Trophoblast cell (in vitro differentiated cells and primary cell): ENCODE measurements at regions not wholly inside any gene's neighbourhood (a gene's known extent, or its start where the extent isn't known, plus 50 kb on each side); places are given as distances from the start of the nearest gene placed in this dataset.

ENCODE experiments used
- DNase-seq, 2 donors: peaks; one replicate each; pipeline ENCODE4 v3.0.0-alpha.2; 2016
- H2AFZ ChIP-seq: 2 replicates; pipeline ENCODE4 v1.6.1; 2013; ENCODE audit warnings: low read length, moderate library complexity, mild to moderate bottlenecking; ENCODE audit not compliant: insufficient read depth, poor library complexity
- H2AK5ac ChIP-seq: 2 replicates; pipeline ENCODE4 v1.6.1; 2013; ENCODE audit warnings: mild to moderate bottlenecking, low read length
- H2BK120ac ChIP-seq: 2 replicates; pipeline ENCODE4 v1.6.1; 2013; ENCODE audit warnings: low read length, mild to moderate bottlenecking, moderate library complexity; ENCODE audit not compliant: insufficient read depth, poor library complexity
- H2BK12ac ChIP-seq: 2 replicates; pipeline ENCODE4 v1.6.1; 2013; ENCODE audit warnings: mild to moderate bottlenecking, low read length, moderate library complexity
- H2BK5ac ChIP-seq: 2 replicates; pipeline ENCODE4 v1.6.1; 2013; ENCODE audit warnings: low read length, low read depth, moderate library complexity, mild to moderate bottlenecking; ENCODE audit not compliant: poor library complexity
- H3K14ac ChIP-seq: 2 replicates; pipeline ENCODE4 v1.6.1; 2013; ENCODE audit warnings: mild to moderate bottlenecking, low read length
- H3K18ac ChIP-seq: 2 replicates; pipeline ENCODE4 v1.6.1; 2013; ENCODE audit warnings: mild to moderate bottlenecking, low read length
- H3K23ac ChIP-seq: 2 replicates; pipeline ENCODE4 v1.6.1; 2013; ENCODE audit warnings: low read length
- H3K27ac ChIP-seq: 2 replicates; pipeline ENCODE4 v1.5.1; 2013; ENCODE audit warnings: low read depth, mild to moderate bottlenecking, inconsistent platforms, low read length, moderate library complexity
- H3K27me3 ChIP-seq: 2 replicates; pipeline ENCODE4 v1.6.1; 2013; ENCODE audit warnings: inconsistent platforms, mild to moderate bottlenecking, low read length, moderate library complexity; ENCODE audit not compliant: insufficient read depth
- H3K36me3 ChIP-seq, 2 experiments: 1 replicate in 1 of 2; 2 replicates in 1 of 2; pipeline ENCODE4 v1.6.1; 2013; ENCODE audit warnings: low read length in 2 of 2, mild to moderate bottlenecking in 2 of 2, moderate library complexity in 1 of 2; ENCODE audit not compliant: insufficient read depth in 2 of 2, control insufficient read depth in 1 of 2
- H3K4ac ChIP-seq: 2 replicates; pipeline ENCODE4 v1.6.1; 2013; ENCODE audit warnings: low read depth, mild to moderate bottlenecking, low read length, moderate library complexity
- H3K4me1 ChIP-seq, 2 experiments: 1 replicate in 1 of 2; 2 replicates in 1 of 2; pipeline ENCODE4 v1.6.1; 2013; ENCODE audit warnings: low read length in 2 of 2, mild to moderate bottlenecking in 2 of 2, moderate library complexity in 1 of 2; ENCODE audit not compliant: insufficient read depth in 2 of 2, control insufficient read depth in 1 of 2
- H3K4me2 ChIP-seq: 2 replicates; pipeline ENCODE4 v1.6.1; 2013; ENCODE audit warnings: inconsistent platforms, mild to moderate bottlenecking, low read length, moderate library complexity
- H3K4me3 ChIP-seq: 2 replicates; pipeline ENCODE4 v1.5.1; 2013; ENCODE audit warnings: mild to moderate bottlenecking, low read depth, low read length, inconsistent platforms
- H3K79me1 ChIP-seq: one replicate; pipeline ENCODE4 v1.6.1; 2013; ENCODE audit warnings: low read length
- H3K79me2 ChIP-seq: 2 replicates; pipeline ENCODE4 v1.6.1; 2013; ENCODE audit warnings: low read length, mild to moderate bottlenecking; ENCODE audit not compliant: control insufficient read depth, insufficient read depth, poor library complexity
- H3K9ac ChIP-seq: 2 replicates; pipeline ENCODE4 v1.6.1; 2013; ENCODE audit warnings: mild to moderate bottlenecking, low read length
- H3K9me3 ChIP-seq: 2 replicates; pipeline ENCODE4 v1.6.1; 2013; ENCODE audit warnings: low read depth, mild to moderate bottlenecking, control low read depth, inconsistent platforms, low read length; ENCODE audit not compliant: insufficient read depth
- H4K12ac ChIP-seq: 2 replicates; pipeline ENCODE4 v1.6.1; 2013; ENCODE audit warnings: low read depth, mild to moderate bottlenecking, low read length, moderate library complexity
- H4K8ac ChIP-seq: 2 replicates; pipeline ENCODE4 v1.6.1; 2013; ENCODE audit warnings: low read depth, mild to moderate bottlenecking, low read length, moderate library complexity
- H4K91ac ChIP-seq: one replicate; pipeline ENCODE4 v1.6.1; 2013; ENCODE audit warnings: low read depth, mild to moderate bottlenecking, low read length, moderate library complexity
- WGBS: extraction: QIAGEN DNeasy Blood & Tissue Kit; methylation state at CpG from one replicate; pipeline ENCODE4 v1.1.7; 2013; ENCODE audit warnings: missing lambda C conversion rate; ENCODE audit not compliant: insufficient read length, insufficient coverage; ENCODE audit errors: extremely low coverage; 5-methylcytosine and 5-hydroxymethylcytosine counted together

DNA sequence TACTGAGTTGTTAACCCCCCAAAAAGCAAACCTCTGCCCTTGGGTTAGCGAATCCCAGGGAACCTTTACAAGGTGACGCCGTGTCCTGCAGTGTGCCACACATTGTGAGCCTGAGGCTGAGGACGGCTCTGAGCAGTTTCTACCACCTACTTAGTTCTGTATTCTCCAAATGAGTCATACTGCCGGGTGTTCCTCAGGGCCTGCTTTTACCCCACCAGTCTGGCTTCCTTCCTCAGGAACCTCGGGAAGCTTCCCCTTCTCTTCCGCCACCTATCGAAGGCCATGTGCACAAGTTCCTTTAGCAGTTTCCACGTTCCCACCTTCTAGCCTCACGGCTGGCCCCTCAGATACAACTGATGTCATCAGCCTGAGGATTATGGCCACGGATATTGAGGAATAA is 384.0 kb upstream of the TPM1 start:
- peak in 1 of 2 donors; percentile 27 for DNase-seq
- Histone ChIP-seq H2AK5ac (no peak overlapping the region), H3K23ac (no peak overlapping the region), H4K12ac (no peak overlapping the region), H3K79me1 (no peaks in the 10 kb centered on the region), H3K4me1 (peaks cover 0 to 7% of the 10 kb centered on the region in 2 experiments), H3K4me2 (no peak overlapping the region), H3K4ac (no peak overlapping the region), H3K9ac (no peak overlapping the region), H3K18ac (no peak overlapping the region), H4K8ac (no peak overlapping the region), H3K79me2 (no peaks in the 10 kb centered on the region), H3K4me3 (no peak overlapping the region), H3K27ac (no peak overlapping the region), H3K36me3 (peaks cover 2 to 9% of the 10 kb centered on the region in 2 experiments), H3K9me3 (no peaks in the 10 kb centered on the region), H2BK5ac (no peak overlapping the region), H3K27me3 (no peaks in the 10 kb centered on the region), H2BK12ac (no peak overlapping the region), H2AFZ (no peak overlapping the region), H4K91ac (no peak overlapping the region), H3K14ac (no peak overlapping the region), H2BK120ac (no peak overlapping the region)
- WGBS: no CpG with 5 or more reads among the region's 11 CpGs

GRCh38 chr15:62663547-62663946 is 379.0 kb upstream of the TPM1 start:
- DNase-seq: no peak
- H3K27me3 ChIP-seq: no peaks in the 10 kb centered on the region
- no peak overlapping the region for H4K91ac ChIP-seq
- peaks cover 4 to 11% of the 10 kb centered on the region in 2 experiments for H3K4me1 ChIP-seq
- no peak overlapping the region for H2AK5ac ChIP-seq
- H3K4me2 ChIP-seq: no peak overlapping the region
- H3K79me2 ChIP-seq: no peaks in the 10 kb centered on the region
- H2BK120ac ChIP-seq: no peak overlapping the region
- no peak overlapping the region for H2BK5ac ChIP-seq
- H4K12ac ChIP-seq: no peak overlapping the region
- no peak overlapping the region for H3K4me3 ChIP-seq
- H3K27ac ChIP-seq: no peak overlapping the region
- H3K23ac ChIP-seq: no peak overlapping the region
- H4K8ac ChIP-seq: no peak overlapping the region
- no peak overlapping the region for H2BK12ac ChIP-seq
- no peaks in the 10 kb centered on the region for H3K79me1 ChIP-seq
- H3K18ac ChIP-seq: no peak overlapping the region
- H3K9ac ChIP-seq: no peak overlapping the region
- H3K14ac ChIP-seq: no peak overlapping the region
- H3K9me3 ChIP-seq: no peaks in the 10 kb centered on the region
- H3K36me3 ChIP-seq: peaks cover 2 to 8% of the 10 kb centered on the region in 2 experiments
- H2AFZ ChIP-seq: no peak overlapping the region
- H3K4ac ChIP-seq: no peak overlapping the region

- H3K27me3 ChIP-seq: no peaks in the 10 kb centered on the region
- H3K4ac ChIP-seq: no peak overlapping the region
- no peaks in the 10 kb centered on the region for H3K79me2 ChIP-seq
- no peak overlapping the region for H2AFZ ChIP-seq
- H2BK5ac ChIP-seq: no peak overlapping the region
- H4K8ac ChIP-seq: no peak overlapping the region
- no peak overlapping the region for H3K9ac ChIP-seq
- no peaks in the 10 kb centered on the region for H3K79me1 ChIP-seq
- H2BK120ac ChIP-seq: no peak overlapping the region
- peaks cover 4 to 9% of the 10 kb centered on the region in 2 experiments for H3K4me1 ChIP-seq
- H4K12ac ChIP-seq: no peak overlapping the region
- H3K18ac ChIP-seq: no peak overlapping the region
- H4K91ac ChIP-seq: no peak overlapping the region
- H3K4me2 ChIP-seq: no peak overlapping the region
- H2AK5ac ChIP-seq: no peak overlapping the region
- no peak overlapping the region for H3K23ac ChIP-seq
- H3K9me3 ChIP-seq: no peaks in the 10 kb centered on the region
- no peak overlapping the region for H3K14ac ChIP-seq
- H3K27ac ChIP-seq: peak overlapping the region; percentile 31
- H2BK12ac ChIP-seq: no peak overlapping the region
- peaks cover 2 to 11% of the 10 kb centered on the region in 2 experiments for H3K36me3 ChIP-seq
- DNase-seq: no peak
- no peak overlapping the region for H3K4me3 ChIP-seq
- no CpG with 5 or more reads among the region's 4 CpGs for WGBS
These were observed 377.1 kb upstream of the TPM1 start for GRCh38 chr15:62665449-62665848.

DNA sequence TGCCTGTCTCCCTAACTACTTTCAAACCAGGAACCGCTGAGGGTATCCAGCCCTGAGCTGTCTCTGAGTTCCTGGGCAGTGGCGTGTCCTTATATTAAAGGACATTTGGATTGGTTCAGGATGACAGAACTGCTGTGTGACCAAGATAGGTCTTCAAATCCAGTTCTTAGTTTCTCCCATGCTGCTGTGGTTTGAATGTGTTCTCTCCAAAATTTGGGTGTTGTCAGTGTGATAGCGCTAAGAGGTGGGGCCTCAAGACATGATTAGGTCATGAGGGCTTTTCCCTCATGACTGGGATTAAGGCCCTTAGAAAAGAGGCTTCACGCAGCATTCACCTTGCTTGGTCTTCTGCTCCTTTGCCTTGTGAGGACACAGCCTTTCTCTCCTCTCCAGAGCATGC is 376.5 kb upstream of the TPM1 start:
- Histone ChIP-seq H2BK120ac (no peak overlapping the region), H3K36me3 (peaks cover 2 to 11% of the 10 kb centered on the region in 2 experiments), H3K18ac (no peak overlapping the region), H3K4me1 (peaks cover 4 to 9% of the 10 kb centered on the region in 2 experiments), H3K23ac (no peak overlapping the region), H3K9me3 (no peaks in the 10 kb centered on the region), H3K4me2 (no peak overlapping the region), H3K27ac (peak overlapping the region; percentile 3), H2AFZ (no peak overlapping the region), H3K27me3 (no peaks in the 10 kb centered on the region), H2AK5ac (no peak overlapping the region), H3K79me2 (no peaks in the 10 kb centered on the region), H4K91ac (no peak overlapping the region), H3K4ac (no peak overlapping the region), H3K9ac (no peak overlapping the region), H3K4me3 (no peak overlapping the region), H3K14ac (no peak overlapping the region), H2BK5ac (peak overlapping the region; percentile 5), H4K12ac (no peak overlapping the region), H2BK12ac (peak overlapping the region; percentile 41), H3K79me1 (no peaks in the 10 kb centered on the region), H4K8ac (peak overlapping the region; percentile 8)
- WGBS: no CpG with 5 or more reads among the region's 4 CpGs
- DNase-seq: no peak
